Transverse colon (tissue), 3 donors: ENCODE measurements at regions not wholly inside any gene's neighbourhood (a gene's known extent, or its start where the extent isn't known, plus 50 kb on each side); places are given as distances from the start of the nearest gene placed in this dataset.

ENCODE experiments used
- CTCF ChIP-seq, 5 experiments: fragments of 200-600 bp in 3 of 5; fragments of 450-650 bp in 2 of 5; sonication (generic) in 3 of 5; IDR thresholded peaks; 1 replicate in 2 of 5; 2 replicates in 3 of 5; pipeline ENCODE4 v1.5.1; 2016 to 2017; ENCODE audit warnings: antibody characterized with exemption in 5 of 5, inconsistent platforms in 3 of 5, mild to moderate bottlenecking in 2 of 5, moderate library complexity in 1 of 5
- POLR2A ChIP-seq: fragments of 450-650 bp; IDR thresholded peaks from one replicate; pipeline ENCODE4 v1.6.1; 2016; ENCODE audit warnings: antibody characterized with exemption, mild to moderate bottlenecking, moderate library complexity

- no peak for TF ChIP-seq POLR2A
- no peak for TF ChIP-seq CTCF (IDR thresholded peaks at IDR 0.05)
Measured at GRCh38 chr4:177001271-177002175, 208.8 kb upstream of the VEGFC start.
